ENCODE measurements at regions not wholly inside any gene's neighbourhood (a gene's known extent, or its start where the extent isn't known, plus 50 kb on each side); places are given as distances from the start of the nearest gene placed in this dataset.

DNA sequence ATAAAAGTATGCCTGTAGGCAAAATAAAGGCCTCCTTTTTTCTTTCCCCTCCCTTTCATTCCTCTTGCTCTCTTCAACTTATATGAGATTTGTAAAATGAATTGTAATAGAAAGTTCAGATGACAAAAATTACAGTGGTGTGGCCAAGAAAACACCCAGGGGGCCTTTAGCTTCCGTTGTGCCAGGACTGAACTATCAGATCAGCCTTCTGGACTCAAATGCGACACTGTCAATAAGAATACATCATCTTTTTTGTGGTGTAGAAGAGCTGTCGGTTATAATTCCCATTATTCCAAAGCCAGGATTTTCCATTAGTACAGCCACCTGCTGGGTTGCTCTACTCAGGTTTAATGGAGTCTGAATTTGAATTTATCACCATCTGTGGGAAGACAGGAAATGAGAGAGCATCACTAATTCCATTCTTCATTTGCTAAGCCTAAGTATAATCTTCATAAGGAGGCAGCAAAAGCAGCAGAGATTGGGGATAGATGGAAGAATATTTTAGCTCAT lies 443.4 kb downstream of the ANXA1 start:
- TF ChIP-seq, protein P1, sequence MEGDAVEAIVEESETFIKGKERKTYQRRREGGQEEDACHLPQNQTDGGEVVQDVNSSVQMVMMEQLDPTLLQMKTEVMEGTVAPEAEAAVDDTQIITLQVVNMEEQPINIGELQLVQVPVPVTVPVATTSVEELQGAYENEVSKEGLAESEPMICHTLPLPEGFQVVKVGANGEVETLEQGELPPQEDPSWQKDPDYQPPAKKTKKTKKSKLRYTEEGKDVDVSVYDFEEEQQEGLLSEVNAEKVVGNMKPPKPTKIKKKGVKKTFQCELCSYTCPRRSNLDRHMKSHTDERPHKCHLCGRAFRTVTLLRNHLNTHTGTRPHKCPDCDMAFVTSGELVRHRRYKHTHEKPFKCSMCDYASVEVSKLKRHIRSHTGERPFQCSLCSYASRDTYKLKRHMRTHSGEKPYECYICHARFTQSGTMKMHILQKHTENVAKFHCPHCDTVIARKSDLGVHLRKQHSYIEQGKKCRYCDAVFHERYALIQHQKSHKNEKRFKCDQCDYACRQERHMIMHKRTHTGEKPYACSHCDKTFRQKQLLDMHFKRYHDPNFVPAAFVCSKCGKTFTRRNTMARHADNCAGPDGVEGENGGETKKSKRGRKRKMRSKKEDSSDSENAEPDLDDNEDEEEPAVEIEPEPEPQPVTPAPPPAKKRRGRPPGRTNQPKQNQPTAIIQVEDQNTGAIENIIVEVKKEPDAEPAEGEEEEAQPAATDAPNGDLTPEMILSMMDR (IDR thresholded peaks at IDR 0.05; ENCODE audit: low read depth, low read length, poor library complexity, severe bottlenecking) = no peak
- TF ChIP-seq EZH2phosphoT487 (IDR thresholded peaks at IDR 0.05; ENCODE audit: borderline replicate concordance, low read length) = no peak
- Histone ChIP-seq H3K36me3 (ENCODE audit: control insufficient read depth, low read length) (no peaks in the 10 kb centered on the region), H3K9me3 (ENCODE audit: control insufficient read depth, insufficient read depth, low read length) (no peaks in the 10 kb centered on the region), H3K27ac (ENCODE audit: low read depth, low read length) (no peak overlapping the region), H4K20me1 (ENCODE audit: control insufficient read depth, insufficient read depth, low read depth, low read length) (no peaks in the 10 kb centered on the region), H3K4me3 (ENCODE audit: low read length) (no peak overlapping the region), H3F3A (ENCODE audit: control insufficient read depth, insufficient read depth) (no peaks in the 10 kb centered on the region), H3K27me3 (ENCODE audit: control insufficient read depth, low read length) (no peaks in the 10 kb centered on the region), H3K79me2 (ENCODE audit: control insufficient read depth, low read length) (no peaks in the 10 kb centered on the region), H3K4me2 (ENCODE audit: low read length) (no peak overlapping the region), H3K9me2 (replicated peaks; ENCODE audit: control insufficient read depth, low read length) (no peaks in the 10 kb centered on the region), H3K4me1 (ENCODE audit: control insufficient read depth, low read length) (no peaks in the 10 kb centered on the region)

DNA sequence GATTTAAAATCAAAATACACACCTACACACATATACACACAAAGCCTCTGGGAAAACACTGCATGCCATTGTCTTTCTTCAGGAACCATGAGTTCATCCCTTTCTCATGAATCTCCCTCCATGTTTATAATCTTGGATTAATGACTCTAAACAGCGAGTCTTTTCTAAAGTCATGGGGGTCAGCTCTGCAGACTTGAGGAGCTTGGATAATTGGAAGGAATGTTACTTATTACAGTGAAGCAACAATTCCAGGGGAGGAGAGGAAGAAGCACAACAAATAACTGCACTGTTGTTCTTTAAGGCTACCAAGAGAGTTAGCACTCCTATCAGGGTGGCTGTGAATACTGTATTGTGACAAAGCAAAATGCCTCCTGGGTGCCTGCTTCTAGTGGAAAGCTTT lies 444.7 kb downstream of the ANXA1 start:
- TF ChIP-seq, protein P1 (IDR thresholded peaks at IDR 0.05; ENCODE audit: low read depth, low read length, poor library complexity, severe bottlenecking) = no peak
- no peak for TF ChIP-seq EZH2phosphoT487 (IDR thresholded peaks at IDR 0.05; ENCODE audit: borderline replicate concordance, low read length)
- Histone ChIP-seq H3K4me1 (ENCODE audit: control insufficient read depth, low read length) (no peaks in the 10 kb centered on the region), H3K79me2 (ENCODE audit: control insufficient read depth, low read length) (no peaks in the 10 kb centered on the region), H3K9me3 (ENCODE audit: control insufficient read depth, insufficient read depth, low read length) (no peaks in the 10 kb centered on the region), H3F3A (ENCODE audit: control insufficient read depth, insufficient read depth) (no peaks in the 10 kb centered on the region), H3K36me3 (ENCODE audit: control insufficient read depth, low read length) (no peaks in the 10 kb centered on the region), H3K9me2 (replicated peaks; ENCODE audit: control insufficient read depth, low read length) (no peaks in the 10 kb centered on the region), H3K27me3 (ENCODE audit: control insufficient read depth, low read length) (no peaks in the 10 kb centered on the region), H3K4me2 (ENCODE audit: low read length) (no peak overlapping the region), H3K4me3 (ENCODE audit: low read length) (no peak overlapping the region), H3K27ac (ENCODE audit: low read depth, low read length) (no peak overlapping the region), H4K20me1 (ENCODE audit: control insufficient read depth, insufficient read depth, low read depth, low read length) (no peaks in the 10 kb centered on the region)

DNA sequence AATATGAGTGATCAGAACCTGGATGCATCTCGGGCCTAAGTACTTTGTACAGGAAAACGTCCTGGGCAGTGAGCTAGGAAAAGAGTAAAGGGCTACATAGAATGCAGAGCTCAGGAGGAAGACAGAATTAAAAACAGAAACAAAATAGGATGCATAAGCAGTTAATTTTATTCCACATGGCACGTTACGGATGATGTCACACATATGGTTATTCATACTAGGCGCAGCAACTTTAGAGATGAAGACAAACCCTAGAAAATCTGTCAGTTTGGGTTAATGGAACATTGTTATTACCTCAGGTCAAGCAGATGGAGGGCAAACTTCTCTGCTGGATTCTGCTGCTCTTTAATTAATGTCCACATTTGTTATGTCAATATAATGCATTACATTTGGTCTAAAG lies 445.4 kb downstream of the ANXA1 start:
- Histone ChIP-seq H4K20me1 (ENCODE audit: control insufficient read depth, insufficient read depth, low read depth, low read length) (no peaks in the 10 kb centered on the region), H3K4me3 (ENCODE audit: low read length) (no peak overlapping the region), H3K27ac (ENCODE audit: low read depth, low read length) (no peak overlapping the region), H3K27me3 (ENCODE audit: control insufficient read depth, low read length) (no peaks in the 10 kb centered on the region), H3K4me1 (ENCODE audit: control insufficient read depth, low read length) (no peaks in the 10 kb centered on the region), H3K79me2 (ENCODE audit: control insufficient read depth, low read length) (no peaks in the 10 kb centered on the region), H3K9me2 (replicated peaks; ENCODE audit: control insufficient read depth, low read length) (no peaks in the 10 kb centered on the region), H3K4me2 (ENCODE audit: low read length) (no peak overlapping the region), H3K36me3 (ENCODE audit: control insufficient read depth, low read length) (no peaks in the 10 kb centered on the region), H3K9me3 (ENCODE audit: control insufficient read depth, insufficient read depth, low read length) (no peaks in the 10 kb centered on the region), H3F3A (ENCODE audit: control insufficient read depth, insufficient read depth) (no peaks in the 10 kb centered on the region)
- TF ChIP-seq, protein P1 (IDR thresholded peaks at IDR 0.05; ENCODE audit: low read depth, low read length, poor library complexity, severe bottlenecking) = no peak
- no peak for TF ChIP-seq EZH2phosphoT487 (IDR thresholded peaks at IDR 0.05; ENCODE audit: borderline replicate concordance, low read length)

Measured in DOHH2 (cell line).